NCI-H2227 (cell line): ENCODE measurements at regions not wholly inside any gene's neighbourhood (a gene's known extent, or its start where the extent isn't known, plus 50 kb on each side); places are given as distances from the start of the nearest gene placed in this dataset.

Experiments
- DNase-seq: peaks from one replicate; lab custom pipeline; 2025; ENCODE audit not compliant: unreplicated experiment; lab: John Stamatoyannopoulos, UW

GRCh38 chr5:166367391-166367790 is 1924.1 kb upstream of the WWC1 start:
- no peak for DNase-seq

- DNase-seq = no peak
Measured at GRCh38 chr5:166369346-166369745, 1922.1 kb upstream of the WWC1 start.

GRCh38 chr5:166369807-166370206 is 1921.6 kb upstream of the WWC1 start:
- no peak for DNase-seq

- DNase-seq = no peak
Measured at GRCh38 chr5:166370928-166371690, 1920.3 kb upstream of the WWC1 start.

- DNase-seq = no peak
Measured at GRCh38 chr5:166373817-166374216, 1917.6 kb upstream of the WWC1 start.

- no peak for DNase-seq
Measured at GRCh38 chr5:166377756-166378155, 1913.7 kb upstream of the WWC1 start.

- DNase-seq = no peak
Measured at GRCh38 chr5:166379517-166379916, 1911.9 kb upstream of the WWC1 start.

GRCh38 chr5:166382031-166382430 is 1909.4 kb upstream of the WWC1 start:
- no peak for DNase-seq

- no peak for DNase-seq
Measured at GRCh38 chr5:166398131-166398530, 1893.3 kb upstream of the WWC1 start.

- no peak for DNase-seq
Measured at GRCh38 chr5:166399781-166400180, 1891.7 kb upstream of the WWC1 start.

- DNase-seq = no peak
Measured at GRCh38 chr5:166401391-166401790, 1890.1 kb upstream of the WWC1 start.

- no peak for DNase-seq
Measured at GRCh38 chr5:166412191-166412590, 1879.3 kb upstream of the WWC1 start.

GRCh38 chr5:166427211-166427610 is 1864.2 kb upstream of the WWC1 start:
- no peak for DNase-seq

GRCh38 chr5:166428264-166428803 is 1863.1 kb upstream of the WWC1 start:
- DNase-seq = no peak

- peak; percentile 13 for DNase-seq
Measured at GRCh38 chr5:166430491-166431319, 1860.7 kb upstream of the WWC1 start.

GRCh38 chr5:166431456-166431855 is 1860.0 kb upstream of the WWC1 start:
- no peak for DNase-seq

- DNase-seq = no peak
Measured at GRCh38 chr5:166433679-166434078, 1857.8 kb upstream of the WWC1 start.

- no peak for DNase-seq
Measured at GRCh38 chr5:166436872-166437271, 1854.6 kb upstream of the WWC1 start.

- DNase-seq = no peak
Measured at GRCh38 chr5:166486348-166486747, 1805.1 kb upstream of the WWC1 start.

- DNase-seq = no peak
Measured at GRCh38 chr5:166488560-166488959, 1802.9 kb upstream of the WWC1 start.

GRCh38 chr5:166493040-166493439 is 1798.4 kb upstream of the WWC1 start:
- DNase-seq = no peak

GRCh38 chr5:166493612-166494011 is 1797.8 kb upstream of the WWC1 start:
- DNase-seq = no peak
